Ovary (tissue), 3 donors: ENCODE measurements at regions not wholly inside any gene's neighbourhood (a gene's known extent, or its start where the extent isn't known, plus 50 kb on each side); places are given as distances from the start of the nearest gene placed in this dataset.
"Not testable (repeated sequence)": the region's sequence is repeated elsewhere in the genome, so short reads cannot be mapped to it uniquely, and the experiment has no call there.

Experiments used
- POLR2A ChIP-seq: fragments of 450-650 bp; IDR thresholded peaks from one replicate; pipeline ENCODE4 v1.6.1; 2017; ENCODE audit warnings: antibody characterized with exemption, mild to moderate bottlenecking, moderate library complexity
- TF ChIP-seq, protein P1 (sequence below), 3 donors: fragments of 450-650 bp in 2 of 3; fragments of 200-600 bp in 1 of 3; IDR thresholded peaks; one replicate each; pipeline versions ENCODE4 v1.5.1 to v1.8.0; 2016 to 2022; ENCODE audit warnings: antibody characterized with exemption in 3 of 3, mild to moderate bottlenecking in 1 of 3
- donor health status: DM: no; HTN: no; CAD: no.

GRCh38 chr2:194021130-194021529 lies 1635.9 kb upstream of the SLC39A10 start:
- TF ChIP-seq, protein P1, sequence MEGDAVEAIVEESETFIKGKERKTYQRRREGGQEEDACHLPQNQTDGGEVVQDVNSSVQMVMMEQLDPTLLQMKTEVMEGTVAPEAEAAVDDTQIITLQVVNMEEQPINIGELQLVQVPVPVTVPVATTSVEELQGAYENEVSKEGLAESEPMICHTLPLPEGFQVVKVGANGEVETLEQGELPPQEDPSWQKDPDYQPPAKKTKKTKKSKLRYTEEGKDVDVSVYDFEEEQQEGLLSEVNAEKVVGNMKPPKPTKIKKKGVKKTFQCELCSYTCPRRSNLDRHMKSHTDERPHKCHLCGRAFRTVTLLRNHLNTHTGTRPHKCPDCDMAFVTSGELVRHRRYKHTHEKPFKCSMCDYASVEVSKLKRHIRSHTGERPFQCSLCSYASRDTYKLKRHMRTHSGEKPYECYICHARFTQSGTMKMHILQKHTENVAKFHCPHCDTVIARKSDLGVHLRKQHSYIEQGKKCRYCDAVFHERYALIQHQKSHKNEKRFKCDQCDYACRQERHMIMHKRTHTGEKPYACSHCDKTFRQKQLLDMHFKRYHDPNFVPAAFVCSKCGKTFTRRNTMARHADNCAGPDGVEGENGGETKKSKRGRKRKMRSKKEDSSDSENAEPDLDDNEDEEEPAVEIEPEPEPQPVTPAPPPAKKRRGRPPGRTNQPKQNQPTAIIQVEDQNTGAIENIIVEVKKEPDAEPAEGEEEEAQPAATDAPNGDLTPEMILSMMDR (IDR thresholded peaks at IDR 0.05): not testable (repeated sequence)
- TF ChIP-seq POLR2A: not testable (repeated sequence)
